GM21515 (cell line): ENCODE measurements at regions not wholly inside any gene's neighbourhood (a gene's known extent, or its start where the extent isn't known, plus 50 kb on each side); places are given as distances from the start of the nearest gene placed in this dataset.
"Not testable (repeated sequence)": the region's sequence is repeated elsewhere in the genome, so short reads cannot be mapped to it uniquely, and the experiment has no call there.

Experiments
- ATAC-seq: cut with Tn5 transposase; IDR thresholded peaks from one replicate; pipeline ENCODE4 v1.9.1; 2021; ENCODE audit not compliant: unreplicated experiment

- ATAC-seq: no peak
Observed at GRCh38 chrX:68953331-68953730, 124.5 kb downstream of the EFNB1 start.

DNA sequence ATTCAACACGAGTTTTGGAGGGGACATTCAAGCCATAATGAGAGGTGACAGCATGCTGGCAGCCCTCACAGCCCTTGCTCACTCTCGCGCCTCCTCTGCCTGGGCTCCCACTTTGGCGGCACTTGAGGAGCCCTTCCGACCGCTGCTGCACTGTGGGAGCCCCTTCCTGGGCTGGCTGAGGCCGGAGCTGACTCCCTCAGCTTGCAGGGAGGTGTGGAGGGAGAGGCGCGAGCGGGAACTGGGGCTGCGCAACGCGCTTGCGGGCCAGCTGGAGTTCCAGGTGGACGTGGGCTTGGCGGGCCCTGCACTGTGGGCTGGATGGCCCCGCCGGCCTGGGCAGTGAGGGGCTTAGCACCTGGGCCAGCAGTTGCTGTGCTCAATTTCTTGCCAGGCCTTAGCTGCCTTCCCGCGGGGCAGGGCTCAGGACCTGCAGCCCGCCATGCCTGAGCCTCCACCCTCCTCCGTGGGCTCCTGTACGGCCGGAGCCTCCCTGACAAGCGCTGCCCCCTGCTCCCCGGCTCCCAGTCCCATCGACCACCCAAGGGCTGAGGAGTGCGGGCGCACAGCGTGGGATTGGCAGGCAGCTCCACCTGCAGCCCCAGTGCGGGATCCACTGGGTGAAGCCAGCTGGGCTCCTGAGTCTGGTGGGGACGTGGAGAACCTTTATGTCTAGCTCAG lies 123.3 kb downstream of the EFNB1 start:
- not testable (repeated sequence) for ATAC-seq

- ATAC-seq: no peak
Observed at GRCh38 chrX:68950937-68951336, 122.1 kb downstream of the EFNB1 start.

GRCh38 chrX:68947882-68948605 lies 119.2 kb downstream of the EFNB1 start:
- ATAC-seq: no peak

- ATAC-seq: no peak
Observed at GRCh38 chrX:68945603-68946228, 116.9 kb downstream of the EFNB1 start.

DNA sequence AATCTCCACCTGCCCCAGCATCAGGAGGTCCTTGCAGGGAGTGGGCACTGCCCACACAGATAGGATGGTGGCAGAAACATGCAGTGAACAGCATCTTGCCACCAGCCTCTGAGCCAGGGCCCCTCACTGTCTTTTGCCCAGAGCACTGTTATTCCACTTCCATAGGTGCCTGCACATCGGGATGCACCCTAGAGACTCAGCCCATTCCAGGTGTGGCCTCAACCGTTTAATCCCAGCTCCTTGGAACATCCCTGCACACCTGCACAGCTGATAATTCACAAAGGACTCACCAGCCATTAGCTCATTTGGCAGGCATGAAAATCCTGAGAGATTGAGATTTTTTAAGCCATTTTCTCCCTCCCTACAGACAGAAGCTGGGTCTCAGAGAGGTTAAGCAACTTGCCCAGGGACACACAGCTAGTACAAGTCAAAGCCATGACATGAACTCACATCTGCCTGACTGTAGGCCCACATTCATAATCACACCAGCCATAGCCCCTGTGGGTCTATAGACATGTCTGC lies 116.3 kb downstream of the EFNB1 start:
- no peak for ATAC-seq

GRCh38 chrX:68944211-68944610 lies 115.4 kb downstream of the EFNB1 start:
- no peak for ATAC-seq

DNA sequence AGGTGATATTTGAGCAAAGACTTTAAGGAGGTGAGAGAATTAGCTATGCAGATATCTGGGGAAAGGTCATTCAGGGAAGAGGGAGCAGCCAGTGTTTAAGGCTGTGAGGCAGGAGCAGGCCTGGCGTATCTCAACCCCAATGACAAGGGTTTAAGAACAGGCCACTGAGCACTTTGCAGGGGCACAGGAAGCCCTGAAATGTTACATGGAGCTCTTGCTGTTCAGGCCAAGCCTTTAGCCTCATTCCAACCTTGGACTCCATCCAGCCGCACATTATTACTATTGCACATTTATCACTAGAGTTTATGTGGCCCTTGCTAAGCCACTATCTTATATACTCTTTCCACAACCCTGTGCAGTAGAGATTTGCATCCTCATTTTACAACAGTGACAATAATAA lies 114.0 kb downstream of the EFNB1 start:
- no peak for ATAC-seq

GRCh38 chrX:68942104-68942503 lies 113.3 kb downstream of the EFNB1 start:
- no peak for ATAC-seq

DNA sequence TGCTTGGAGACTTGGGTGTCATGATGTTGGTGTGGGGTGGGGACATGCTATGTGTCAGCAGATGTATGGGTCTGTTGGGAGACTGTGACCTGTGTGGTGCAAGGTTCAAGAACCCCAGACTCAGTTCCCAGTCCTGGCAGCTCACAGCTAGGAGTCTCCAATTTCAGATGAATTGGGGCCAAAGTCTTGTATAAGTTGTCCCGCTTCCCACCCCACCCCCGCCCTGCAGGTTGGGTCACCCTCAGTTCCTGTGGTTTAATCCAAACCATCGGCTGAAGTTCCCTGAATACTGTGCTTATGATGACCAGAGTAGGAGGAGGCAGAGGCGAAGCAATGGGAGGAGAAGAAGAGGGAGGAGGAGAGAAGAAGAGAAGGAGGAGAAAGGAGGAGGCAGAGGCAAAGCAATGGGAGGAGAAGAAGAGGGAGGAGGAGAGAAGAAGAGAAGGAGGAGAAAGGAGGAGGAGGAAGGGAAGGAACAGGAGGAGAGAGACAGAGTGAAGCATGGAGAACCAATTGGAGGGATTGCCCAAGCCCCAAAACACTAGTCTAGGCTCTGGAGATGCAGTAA lies 112.6 kb downstream of the EFNB1 start:
- ATAC-seq: no peak

DNA sequence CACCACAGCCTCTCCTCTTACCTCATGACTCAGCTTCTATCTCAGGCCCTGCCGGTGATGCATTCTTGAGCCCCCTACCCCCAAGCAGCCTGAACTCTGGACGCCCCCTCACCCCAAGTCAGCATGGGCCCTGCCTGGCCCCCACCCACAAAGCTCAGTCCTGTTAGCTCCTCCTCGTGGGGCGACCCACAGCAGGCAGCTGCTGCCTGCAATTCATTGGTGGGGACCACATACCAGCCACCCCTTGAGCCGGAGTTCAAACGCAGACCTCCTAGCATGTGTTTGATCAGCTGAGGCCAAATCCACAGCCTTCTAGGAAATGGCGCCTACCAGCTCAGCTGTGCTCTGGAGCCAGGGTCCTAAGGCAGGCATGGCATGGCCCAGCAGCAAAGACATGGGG lies 111.8 kb downstream of the EFNB1 start:
- ATAC-seq: no peak

DNA sequence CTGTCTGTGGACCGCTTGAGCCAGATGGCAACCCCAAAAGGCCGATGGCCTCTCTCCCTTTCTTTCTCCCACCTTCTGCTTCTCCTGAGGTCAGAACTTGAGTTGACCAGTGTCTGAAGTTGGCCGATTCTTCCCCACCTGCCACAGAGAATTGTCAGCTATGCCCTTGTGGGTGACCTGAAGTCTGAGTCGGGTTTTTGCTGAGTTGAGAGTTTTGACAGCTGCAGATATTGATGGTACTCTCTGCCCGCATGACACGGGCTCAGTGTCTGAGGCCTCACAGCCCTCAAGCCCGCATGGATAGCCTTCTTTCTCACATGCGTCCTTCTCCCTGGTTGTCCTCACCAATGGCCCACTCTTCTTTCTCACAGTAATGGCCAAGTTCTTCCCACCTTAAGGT lies 111.0 kb downstream of the EFNB1 start:
- ATAC-seq: no peak

DNA sequence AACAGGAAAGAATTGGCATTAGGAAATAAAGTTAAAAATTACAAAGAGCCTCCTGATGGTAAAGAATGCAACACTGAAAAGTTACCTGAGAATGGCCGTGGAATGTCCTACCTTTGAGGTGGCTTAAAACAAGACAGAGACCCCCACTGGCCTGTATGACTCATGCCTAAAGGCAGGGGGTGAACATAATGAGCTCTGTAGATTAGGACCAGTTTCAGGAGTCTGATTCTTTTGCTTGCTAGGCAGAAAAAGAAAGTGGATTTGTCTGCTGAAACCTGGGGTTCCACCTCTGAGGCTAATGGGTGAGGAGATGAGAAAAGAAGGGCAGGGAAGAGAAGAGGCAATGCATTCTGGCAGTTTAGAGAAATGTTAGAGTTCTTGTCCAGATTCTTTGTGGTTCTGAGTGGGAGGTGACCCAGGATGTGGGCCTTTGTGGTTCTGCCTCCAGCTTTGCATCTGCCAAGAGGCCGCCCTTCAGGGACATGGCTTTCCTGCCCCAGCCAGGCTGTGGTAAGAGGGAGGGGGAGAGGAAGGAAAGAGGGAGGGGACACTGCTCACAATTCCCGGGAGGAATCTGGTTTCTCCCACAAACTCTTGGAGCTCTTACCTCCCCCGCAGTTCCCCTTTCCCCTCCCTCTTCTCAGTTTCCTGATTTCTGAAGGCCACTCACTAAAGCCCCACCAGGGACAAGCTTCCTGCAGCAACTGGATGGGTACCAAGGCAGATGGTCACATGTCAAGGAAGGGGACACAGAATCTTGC lies 109.6 kb downstream of the EFNB1 start:
- no peak for ATAC-seq

DNA sequence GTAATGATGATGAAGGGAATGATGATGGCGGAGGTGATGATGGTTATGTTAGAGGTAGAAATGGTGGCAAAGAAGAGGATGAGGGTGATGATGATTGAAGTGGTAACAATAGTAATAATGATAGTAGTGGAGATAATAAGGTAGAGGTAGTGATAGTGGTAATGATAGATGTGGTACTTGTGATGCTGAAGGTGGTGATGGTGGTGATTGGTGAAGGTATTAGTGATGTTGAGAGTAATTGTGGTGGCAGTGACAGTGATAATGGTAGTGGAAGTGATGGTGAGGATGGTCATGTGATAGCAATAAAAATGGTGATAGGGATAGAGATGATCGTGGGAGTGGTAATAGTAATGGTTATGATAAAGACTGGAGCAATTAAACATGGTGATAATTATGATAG lies 108.8 kb downstream of the EFNB1 start:
- ATAC-seq: no peak

GRCh38 chrX:68936608-68937007 lies 107.8 kb downstream of the EFNB1 start:
- no peak for ATAC-seq

DNA sequence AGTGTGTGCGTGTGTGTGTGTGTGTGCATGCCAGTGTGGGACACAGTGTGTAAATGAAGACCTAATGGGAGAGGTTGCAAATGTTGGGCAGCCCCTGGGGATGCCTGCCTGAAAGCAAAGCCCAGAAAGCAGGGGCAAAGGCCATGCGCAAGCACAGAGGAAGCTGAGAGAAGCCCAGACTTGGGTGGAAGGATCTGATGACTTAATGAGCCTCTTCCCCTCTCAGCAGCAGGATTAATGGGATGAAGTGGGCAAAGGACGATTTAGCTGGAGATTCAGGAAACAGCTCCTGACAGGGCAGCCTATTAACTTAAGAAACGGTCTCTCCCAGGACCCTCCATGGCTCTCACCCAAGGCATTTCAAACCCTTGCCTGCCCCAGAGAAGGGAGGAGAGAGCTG lies 107.3 kb downstream of the EFNB1 start:
- ATAC-seq: no peak

- no peak for ATAC-seq
Observed at GRCh38 chrX:68935362-68935761, 106.5 kb downstream of the EFNB1 start.

DNA sequence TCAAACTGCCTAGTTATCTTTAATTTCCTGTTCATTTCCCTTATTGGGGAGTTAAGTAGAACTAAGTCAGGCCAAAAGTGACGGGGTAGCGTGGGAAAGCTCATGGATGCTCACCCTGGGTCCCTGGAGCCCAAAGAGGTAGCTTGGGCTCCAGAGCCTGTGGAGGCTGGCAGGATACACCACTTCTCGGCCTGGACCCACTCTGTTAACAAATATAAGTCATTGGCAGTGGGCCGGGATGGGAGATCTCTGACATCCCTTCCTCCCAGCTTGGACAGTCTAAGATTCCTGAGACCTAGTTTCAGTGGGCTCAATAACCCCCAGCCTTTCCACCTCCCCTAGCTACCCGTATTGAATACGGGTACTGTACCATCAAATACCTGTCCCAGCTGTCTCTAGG lies 106.1 kb downstream of the EFNB1 start:
- ATAC-seq: no peak

- no peak for ATAC-seq
Observed at GRCh38 chrX:68934421-68934820, 105.6 kb downstream of the EFNB1 start.

DNA sequence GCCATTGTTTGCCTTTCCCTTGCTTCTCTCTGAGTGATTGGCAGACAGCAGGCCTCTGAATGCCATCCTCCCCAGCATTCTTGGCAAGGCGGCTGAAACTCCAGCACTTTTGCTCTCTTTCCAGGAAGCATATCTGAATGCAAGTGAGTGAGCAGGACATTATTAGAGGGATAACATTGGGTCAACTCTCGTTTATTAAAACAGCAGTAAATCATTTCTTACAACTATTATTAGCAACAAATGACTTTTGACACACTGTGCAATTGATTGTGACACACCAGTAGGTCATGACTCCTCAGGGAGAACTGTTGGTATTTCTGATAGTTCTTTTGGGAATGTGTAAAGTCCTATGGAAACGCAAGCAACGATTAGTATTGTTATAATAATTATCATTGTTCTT lies 103.8 kb downstream of the EFNB1 start:
- ATAC-seq: no peak

- no peak for ATAC-seq
Observed at GRCh38 chrX:68931345-68931744, 102.5 kb downstream of the EFNB1 start.
